Left cardiac atrium (tissue), 4 donors: ENCODE measurements at regions not wholly inside any gene's neighbourhood (a gene's known extent, or its start where the extent isn't known, plus 50 kb on each side); places are given as distances from the start of the nearest gene placed in this dataset.
A peak's percentile ranks its signal among the peaks of the same experiment; 100 is the strongest.
"Not testable (repeated sequence)": the region's sequence is repeated elsewhere in the genome, so short reads cannot be mapped to it uniquely, and the experiment has no call there.

Source experiments
- ATAC-seq, 2 donors: fragments of 200-7000 bp; cut with Tn5 transposase; one replicate each; pipeline ENCODE4 v1.9.1; 2020; ENCODE audit warnings: mild to moderate bottlenecking in 2 of 2, moderate library complexity in 2 of 2
- DNase-seq: peaks from one replicate; pipeline ENCODE4 v3.0.0-alpha.2; 2020
- intact Hi-C, 2 donors: fragments of 100-400 bp; cut with DNase I; formaldehyde crosslinking; loops; one replicate each; pipeline versions ENCODE4 v1.14.1 to v1.15.1; 2022 to 2023
- donor health status: DM: no; HTN: yes; CAD: no.
- donor health status: DM: no; HTN: yes; CAD: no; lungs with severe emphysema.
- donor health status: DM: yes; HTN: yes; CAD: no.
- donor health status: Dilated cardiomyopathy.

- no peak for ATAC-seq
- intact Hi-C loops, result no loop called here
- no peak for DNase-seq
These were observed 76.8 kb upstream of the ACSL1 start for GRCh38 chr4:184902550-184902949.

GRCh38 chr4:184906480-184907097 lies 80.8 kb upstream of the ACSL1 start:
- ATAC-seq, result no peak
- intact Hi-C loops, result no loop called here
- no peak for DNase-seq

- intact Hi-C loops, result no loop called here
- DNase-seq (no peak), ATAC-seq (no peak)
These were observed 81.4 kb upstream of the ACSL1 start for GRCh38 chr4:184907216-184907615.

GRCh38 chr4:184907810-184908209 lies 82.0 kb upstream of the ACSL1 start:
- DNase-seq, result no peak
- no peak for ATAC-seq
- intact Hi-C loops, result no loop called here

- DNase-seq, result no peak
- intact Hi-C loops, result no loop called here
- ATAC-seq, result no peak
These were observed 85.5 kb upstream of the ACSL1 start for GRCh38 chr4:184911310-184911709.

- ATAC-seq, result no peak
- intact Hi-C loops, result no loop called here
These were observed 87.8 kb upstream of the ACSL1 start for GRCh38 chr4:184913356-184914143.

GRCh38 chr4:184918799-184919198 lies 93.0 kb upstream of the ACSL1 start:
- DNase-seq, intact Hi-C loops, ATAC-seq: not testable (repeated sequence)

More at GRCh38 chr4:184913356-184914143, 87.8 kb upstream of the ACSL1 start:
- no peak for DNase-seq

GRCh38 chr4:184921456-184921855 lies 95.7 kb upstream of the ACSL1 start:
- intact Hi-C loops, result no loop called here
- ATAC-seq, result no peak
- DNase-seq, result no peak

GRCh38 chr4:184922301-184922700 lies 96.0 kb upstream of the HELT start:
- ATAC-seq, result no peak
- no peak for DNase-seq
- intact Hi-C loops, result no loop called here

- DNase-seq (no peak), ATAC-seq (no peak)
- intact Hi-C loops, result no loop called here
These were observed 93.8 kb upstream of the HELT start for GRCh38 chr4:184924516-184924915.

GRCh38 chr4:184929476-184929875 lies 88.8 kb upstream of the HELT start:
- DNase-seq (no peak), ATAC-seq (no peak)
- intact Hi-C loops, result no loop called here

- intact Hi-C loops, result no loop called here
- DNase-seq, result no peak
- ATAC-seq, result no peak
These were observed 88.3 kb upstream of the HELT start for GRCh38 chr4:184930026-184930425.

- ATAC-seq (peak; percentile 62 to 78), DNase-seq (no peak)
- intact Hi-C loops, result no loop called here
These were observed 85.9 kb upstream of the HELT start for GRCh38 chr4:184932343-184932742.

GRCh38 chr4:184933311-184933710 lies 85.0 kb upstream of the HELT start:
- ATAC-seq, result no peak
- no peak for DNase-seq
- intact Hi-C loops, result no loop called here

- DNase-seq, result no peak
- intact Hi-C loops, result no loop called here
- no peak for ATAC-seq
These were observed 84.1 kb upstream of the HELT start for GRCh38 chr4:184934184-184934583.

GRCh38 chr4:184934961-184935360 lies 83.3 kb upstream of the HELT start:
- intact Hi-C loops, result no loop called here
- no peak for DNase-seq
- no peak for ATAC-seq

GRCh38 chr4:184936071-184936470 lies 82.2 kb upstream of the HELT start:
- intact Hi-C loops, result no loop called here
- no peak for DNase-seq

GRCh38 chr4:184937030-184937710 lies 81.1 kb upstream of the HELT start:
- intact Hi-C loops, result no loop called here
- ATAC-seq (no peak), DNase-seq (no peak)

More at GRCh38 chr4:184936071-184936470, 82.2 kb upstream of the HELT start:
- ATAC-seq, result no peak

- DNase-seq (no peak), ATAC-seq (no peak)
- intact Hi-C loops, result no loop called here
These were observed 80.5 kb upstream of the HELT start for GRCh38 chr4:184937745-184938144.

GRCh38 chr4:184938871-184939270 lies 79.4 kb upstream of the HELT start:
- DNase-seq (no peak), ATAC-seq (no peak)
- intact Hi-C loops, result no loop called here
